ENCODE measurements at regions not wholly inside any gene's neighbourhood (a gene's known extent, or its start where the extent isn't known, plus 50 kb on each side); places are given as distances from the start of the nearest gene placed in this dataset.
"Not testable (repeated sequence)": the region's sequence is repeated elsewhere in the genome, so short reads cannot be mapped to it uniquely, and the experiment has no call there.

GRCh38 chr21:17114045-17114444 lies 398.8 kb upstream of the CXADR start:
- DNase-seq: no peak

GRCh38 chr21:17118638-17119384 lies 394.0 kb upstream of the CXADR start:
- no peak for DNase-seq

GRCh38 chr21:17119466-17120297 lies 393.2 kb upstream of the CXADR start:
- no peak for DNase-seq

DNA sequence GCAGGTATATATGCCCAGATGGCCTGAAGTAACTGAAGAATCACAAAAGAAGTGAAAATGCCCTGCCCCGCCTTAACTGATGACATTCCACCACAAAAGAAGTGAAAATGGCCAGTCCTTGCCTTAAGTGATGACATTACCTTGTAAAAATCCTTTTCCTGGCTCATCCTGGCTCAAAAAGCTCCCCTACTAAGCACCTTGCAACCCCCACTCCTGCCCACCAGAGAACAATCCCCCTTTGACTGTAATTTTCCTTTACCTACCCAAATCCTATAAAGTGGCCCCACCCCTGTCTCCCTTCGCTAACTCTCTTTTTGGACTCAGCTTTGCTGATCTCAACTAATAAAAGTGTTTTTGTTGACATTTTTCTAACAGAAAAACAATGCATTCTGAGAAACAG lies 385.4 kb upstream of the CXADR start:
- not testable (repeated sequence) for DNase-seq

GRCh38 chr21:17128132-17128531 lies 384.7 kb upstream of the CXADR start:
- no peak for DNase-seq

DNA sequence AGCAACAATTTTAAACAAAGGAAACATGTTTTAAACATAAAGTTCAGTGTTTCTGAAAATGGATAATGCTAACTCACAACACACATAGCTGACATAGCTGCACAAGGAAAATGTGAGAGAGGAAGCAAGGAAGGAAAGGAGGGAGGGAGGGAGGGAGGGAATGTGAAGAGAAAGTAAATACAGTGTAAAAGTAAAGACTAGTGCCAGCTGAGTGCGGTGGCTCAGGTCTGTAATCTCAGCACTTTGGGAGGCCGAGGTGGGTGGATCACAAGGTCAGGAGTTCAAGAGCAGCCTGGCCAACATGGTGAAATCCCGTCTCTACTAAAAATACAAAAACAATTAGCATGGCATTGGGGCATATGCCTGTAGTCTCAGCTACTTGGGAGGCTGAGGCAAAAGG lies 373.7 kb upstream of the CXADR start:
- DNase-seq: not testable (repeated sequence)

DNA sequence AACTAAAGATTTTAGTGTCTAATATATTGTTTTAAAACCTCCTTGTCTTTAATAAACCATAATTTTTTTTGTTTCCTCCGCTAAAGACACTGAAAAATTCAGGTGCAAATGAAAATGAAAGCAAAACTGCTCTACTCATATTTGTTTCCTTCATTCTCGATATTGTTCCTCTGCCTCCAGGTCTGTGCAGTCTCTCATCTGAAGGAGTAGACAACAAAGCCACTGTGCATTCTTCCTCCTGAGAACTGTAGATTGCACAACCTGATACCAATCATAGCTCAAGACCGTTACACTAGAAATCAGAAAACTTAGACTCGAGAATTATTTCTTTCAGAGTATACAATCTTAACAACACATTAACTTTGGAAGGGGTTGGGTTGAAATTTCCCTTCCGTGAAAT lies 373.1 kb upstream of the CXADR start:
- DNase-seq: no peak

DNA sequence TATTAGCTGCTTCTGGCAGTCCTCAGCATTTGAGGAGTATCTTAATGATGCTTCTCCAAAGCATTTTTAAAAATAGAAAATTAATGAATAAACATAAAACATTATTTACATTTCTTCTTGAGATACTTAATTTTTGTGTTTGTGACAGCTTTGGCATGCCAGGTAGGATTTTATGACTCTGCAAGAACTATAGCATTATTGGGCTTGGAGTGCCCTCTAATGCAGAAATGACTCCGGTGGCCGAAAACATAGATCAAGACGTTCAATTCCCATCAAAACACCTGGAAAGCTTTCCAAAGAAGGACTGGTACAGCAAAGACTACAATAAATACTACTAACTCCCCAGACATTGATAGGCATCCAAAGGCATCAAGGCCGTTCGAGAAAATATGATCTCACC lies 366.4 kb upstream of the CXADR start:
- no peak for DNase-seq

GRCh38 chr21:17159697-17160096 lies 353.1 kb upstream of the CXADR start:
- DNase-seq: no peak

DNA sequence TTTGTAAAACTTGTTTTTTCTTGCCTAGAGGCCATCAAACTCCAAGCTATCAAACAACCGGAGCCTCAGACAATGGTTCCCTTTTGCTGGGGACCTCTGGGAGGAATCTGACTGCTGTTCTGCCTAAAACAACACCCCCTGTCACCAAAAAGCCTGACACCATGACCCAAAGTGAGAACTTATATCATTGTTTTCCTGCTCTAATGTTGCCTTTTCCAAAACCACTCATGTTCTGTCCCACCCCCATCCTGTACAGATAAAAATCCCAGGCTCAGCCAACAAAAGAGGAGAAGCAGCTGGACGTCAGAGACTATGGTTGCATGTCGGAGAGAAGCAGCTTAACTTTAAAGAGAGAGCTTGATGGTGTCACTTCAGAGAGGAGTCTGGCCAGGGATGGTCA lies 327.2 kb upstream of the CXADR start:
- no peak for DNase-seq

DNA sequence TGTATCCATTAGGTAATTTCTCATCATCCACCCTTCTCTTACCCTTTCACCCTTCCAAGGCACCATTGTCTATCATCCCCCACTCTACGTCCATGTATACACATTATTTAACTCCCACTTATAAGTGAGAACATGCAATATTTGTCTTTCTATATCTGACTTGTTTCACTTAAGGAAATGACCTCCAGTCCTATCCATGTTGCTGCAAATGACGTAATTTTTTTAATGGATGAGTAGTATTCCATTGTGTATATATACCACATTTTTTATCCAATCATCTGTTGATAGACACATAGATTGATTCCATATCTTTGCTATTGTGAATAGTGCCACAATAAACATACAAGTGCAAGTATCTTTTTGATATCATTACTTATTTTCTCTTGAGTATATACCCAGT lies 322.9 kb upstream of the CXADR start:
- no peak for DNase-seq

GRCh38 chr21:17191346-17191993 lies 321.4 kb upstream of the CXADR start:
- DNase-seq: no peak

GRCh38 chr21:17195351-17195750 lies 317.5 kb upstream of the CXADR start:
- no peak for DNase-seq

- no peak for DNase-seq
Observed at GRCh38 chr21:17195976-17196375, 316.9 kb upstream of the CXADR start.

DNA sequence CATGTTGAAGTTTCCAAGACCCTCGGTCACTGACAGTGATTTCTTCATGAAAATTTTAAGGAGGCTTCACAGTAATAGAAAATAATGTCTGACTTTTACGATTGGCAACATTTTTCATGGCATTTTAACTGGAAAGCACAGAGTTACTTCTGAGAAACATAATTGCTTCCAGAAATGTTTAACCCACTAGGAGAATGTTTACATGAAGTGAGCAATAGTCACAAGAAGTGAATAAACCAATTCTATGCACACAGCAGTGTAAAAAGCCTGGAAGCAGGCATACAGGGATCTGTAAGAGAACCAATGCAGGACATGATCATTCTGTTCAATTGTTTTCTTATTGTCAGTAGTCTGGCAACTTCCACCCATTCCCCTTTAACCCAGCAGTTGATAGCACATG lies 316.2 kb upstream of the CXADR start:
- DNase-seq: no peak

DNA sequence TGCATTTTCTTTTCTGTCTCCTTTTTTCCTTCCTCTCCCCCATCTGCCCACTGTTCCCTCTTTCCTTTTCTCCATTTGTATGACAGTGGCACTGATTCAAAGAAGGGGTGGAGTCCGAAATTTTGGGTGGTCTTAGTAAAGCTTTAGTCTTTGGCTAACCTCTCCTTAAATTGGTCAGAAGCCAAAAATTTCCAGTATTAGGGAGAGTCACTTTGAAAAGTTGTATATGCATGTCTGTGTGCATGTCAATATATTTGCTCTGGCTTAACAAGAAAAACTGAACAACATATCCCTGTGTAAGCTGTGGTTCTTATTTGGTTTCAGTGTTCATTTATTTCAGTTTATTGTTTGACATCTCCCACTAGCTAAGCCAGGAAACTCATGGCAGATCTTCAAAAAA lies 314.8 kb upstream of the CXADR start:
- no peak for DNase-seq

- DNase-seq: no peak
Observed at GRCh38 chr21:17200250-17200649, 312.6 kb upstream of the CXADR start.

GRCh38 chr21:17201741-17202260 lies 311.0 kb upstream of the CXADR start:
- DNase-seq: no peak

GRCh38 chr21:17214801-17215200 lies 298.0 kb upstream of the CXADR start:
- DNase-seq: no peak

GRCh38 chr21:17219050-17219449 lies 293.8 kb upstream of the CXADR start:
- DNase-seq: not testable (repeated sequence)

DNA sequence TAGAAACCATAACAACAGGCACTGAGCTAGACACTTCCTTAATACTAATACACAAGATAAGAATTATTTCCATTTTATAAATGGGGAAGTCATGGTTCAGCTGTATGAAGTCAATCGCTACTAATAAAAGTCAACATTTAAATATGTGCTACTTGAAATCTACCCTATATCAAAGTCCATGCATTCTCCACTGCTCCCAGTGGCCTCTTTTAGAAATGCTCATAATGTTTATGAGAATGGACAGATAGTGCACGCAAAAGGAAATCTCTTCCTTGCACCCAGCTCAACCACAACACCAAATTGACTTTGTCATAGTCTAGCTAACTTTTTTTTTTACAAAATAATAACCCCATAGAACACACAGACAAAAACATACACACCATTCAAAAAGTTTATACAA lies 281.7 kb upstream of the CXADR start:
- no peak for DNase-seq

DNA sequence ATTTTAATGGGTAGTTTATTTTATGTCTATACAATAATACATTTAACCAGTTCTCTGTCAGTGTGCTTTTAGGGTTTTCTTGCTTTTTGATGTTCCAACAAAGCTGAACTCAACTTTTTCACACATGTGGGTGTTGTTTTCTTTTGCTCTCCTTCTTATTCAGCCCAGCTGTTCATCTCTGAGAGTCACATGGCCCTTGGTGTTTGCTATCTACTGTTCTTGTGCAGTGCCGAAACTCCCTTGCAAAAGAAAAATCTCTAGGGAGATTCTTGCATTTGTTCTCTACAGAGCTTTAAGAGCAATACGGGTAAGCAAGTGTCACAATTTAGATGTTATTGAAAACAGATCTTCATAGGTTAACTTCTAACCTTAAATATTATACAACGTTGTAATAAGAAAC lies 281.1 kb upstream of the CXADR start:
- no peak for DNase-seq

DNA sequence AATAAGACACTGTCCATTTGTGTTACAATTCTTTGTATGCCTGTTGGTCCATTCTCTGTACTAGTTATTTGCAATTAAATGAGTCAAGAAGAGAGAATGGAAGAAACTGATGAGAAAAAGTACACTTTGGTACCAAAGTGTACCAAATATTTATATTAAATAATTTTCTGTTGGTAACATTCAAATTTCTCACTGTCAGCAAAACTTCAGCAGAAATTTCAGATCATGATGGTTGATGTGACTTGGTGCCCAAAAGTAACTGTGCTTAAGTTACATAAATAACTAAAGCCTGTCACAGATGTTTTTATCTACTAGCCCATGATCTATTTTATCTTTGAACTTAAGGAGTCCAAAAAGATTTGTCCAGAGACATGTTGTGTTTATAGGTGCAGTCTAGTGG lies 274.4 kb upstream of the CXADR start:
- no peak for DNase-seq

DNA sequence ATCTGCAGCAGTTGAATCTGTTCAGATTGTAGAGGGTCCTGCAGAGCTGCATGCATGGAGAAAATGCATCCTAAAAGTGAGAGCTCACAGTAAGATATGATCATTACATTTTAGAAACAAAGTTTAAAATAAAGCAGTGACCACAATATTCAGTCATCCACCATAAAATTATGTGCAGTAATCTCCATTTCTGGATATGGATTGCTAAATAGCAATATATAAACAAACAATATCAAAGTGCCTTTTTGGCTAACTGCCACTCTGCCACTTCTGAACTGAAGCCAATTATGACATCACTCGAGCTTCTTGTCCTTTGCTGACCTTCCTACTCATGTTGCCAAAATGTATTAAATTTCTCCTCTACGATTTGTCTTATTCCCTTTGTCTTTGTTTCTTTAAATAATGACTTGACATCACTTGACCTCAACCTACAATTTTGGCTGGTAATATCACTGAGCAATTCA lies 262.0 kb upstream of the CXADR start:
- no peak for DNase-seq
